HepG2 (cell line): ENCODE measurements at regions not wholly inside any gene's neighbourhood (a gene's known extent, or its start where the extent isn't known, plus 50 kb on each side); places are given as distances from the start of the nearest gene placed in this dataset.

ENCODE experiments used
- GATAD2A ChIP-seq: IDR thresholded peaks from 2 replicates; pipeline ENCODE4 v1.6.1; 2016
- ZC3H4 ChIP-seq: sonication (generic); formaldehyde crosslinking; IDR thresholded peaks from 2 replicates; pipeline ENCODE4 v1.4.0; 2020; ENCODE audit warnings: missing genetic modification reagents, borderline replicate concordance
- ZFX ChIP-seq: sonication (generic); formaldehyde crosslinking; IDR thresholded peaks from 2 replicates; pipeline ENCODE4 v1.4.0; 2020; ENCODE audit warnings: mild to moderate bottlenecking, low read depth, missing genetic modification reagents, moderate library complexity
- ZNF225 ChIP-seq: sonication (generic); formaldehyde crosslinking; IDR thresholded peaks from 2 replicates; pipeline ENCODE4 v1.4.0; 2020; ENCODE audit warnings: mild to moderate bottlenecking, missing genetic modification reagents
- ZNF274 ChIP-seq: sonication (generic); formaldehyde crosslinking; IDR thresholded peaks from 2 replicates; pipeline ENCODE4 v1.5.1; 2020; ENCODE audit warnings: mild to moderate bottlenecking, missing genetic modification reagents
- TF ChIP-seq, protein P1 (sequence below): sonication (generic); formaldehyde crosslinking; IDR thresholded peaks from 2 replicates; pipeline ENCODE4 v1.5.0; 2020; ENCODE audit warnings: mild to moderate bottlenecking, missing genetic modification reagents, moderate library complexity

DNA sequence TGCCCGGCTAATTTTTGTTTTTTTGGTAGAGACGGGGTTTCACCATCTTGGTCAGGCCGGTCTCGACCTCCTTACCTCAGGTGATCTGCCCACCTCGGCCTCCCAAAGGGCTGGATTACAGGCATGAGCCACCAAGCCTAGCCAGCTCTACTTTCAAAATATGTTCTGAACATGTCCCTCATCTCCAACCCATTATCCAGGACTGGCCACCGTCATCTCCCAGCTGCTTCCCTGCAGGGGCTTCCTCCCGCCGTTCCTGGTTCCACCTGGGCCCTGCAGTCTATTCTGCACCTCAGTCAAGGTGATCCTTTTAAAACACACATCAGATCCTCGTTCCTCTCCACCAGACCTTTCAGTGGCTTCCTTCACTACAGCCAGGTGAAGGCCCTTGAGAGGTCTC lies 80.9 kb upstream of the NKX1-1 start:
- TF ChIP-seq ZNF274 (CRISPR knock-in tag) (no peak), ZNF225 (CRISPR knock-in tag) (no peak), GATAD2A (CRISPR knock-in tag) (no peak), ZFX (no peak), ZC3H4 (no peak)
- TF ChIP-seq, protein P1, sequence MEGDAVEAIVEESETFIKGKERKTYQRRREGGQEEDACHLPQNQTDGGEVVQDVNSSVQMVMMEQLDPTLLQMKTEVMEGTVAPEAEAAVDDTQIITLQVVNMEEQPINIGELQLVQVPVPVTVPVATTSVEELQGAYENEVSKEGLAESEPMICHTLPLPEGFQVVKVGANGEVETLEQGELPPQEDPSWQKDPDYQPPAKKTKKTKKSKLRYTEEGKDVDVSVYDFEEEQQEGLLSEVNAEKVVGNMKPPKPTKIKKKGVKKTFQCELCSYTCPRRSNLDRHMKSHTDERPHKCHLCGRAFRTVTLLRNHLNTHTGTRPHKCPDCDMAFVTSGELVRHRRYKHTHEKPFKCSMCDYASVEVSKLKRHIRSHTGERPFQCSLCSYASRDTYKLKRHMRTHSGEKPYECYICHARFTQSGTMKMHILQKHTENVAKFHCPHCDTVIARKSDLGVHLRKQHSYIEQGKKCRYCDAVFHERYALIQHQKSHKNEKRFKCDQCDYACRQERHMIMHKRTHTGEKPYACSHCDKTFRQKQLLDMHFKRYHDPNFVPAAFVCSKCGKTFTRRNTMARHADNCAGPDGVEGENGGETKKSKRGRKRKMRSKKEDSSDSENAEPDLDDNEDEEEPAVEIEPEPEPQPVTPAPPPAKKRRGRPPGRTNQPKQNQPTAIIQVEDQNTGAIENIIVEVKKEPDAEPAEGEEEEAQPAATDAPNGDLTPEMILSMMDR (CRISPR knock-in tag), result no peak
